Heart left ventricle (tissue), 16 donors: ENCODE measurements at regions not wholly inside any gene's neighbourhood (a gene's known extent, or its start where the extent isn't known, plus 50 kb on each side); places are given as distances from the start of the nearest gene placed in this dataset.

Source experiments
- ATAC-seq, 4 donors: fragments of 200-7000 bp; cut with Tn5 transposase; one replicate each; pipeline ENCODE4 v1.9.1; 2020 to 2022; ENCODE audit warnings: moderate library complexity in 4 of 4, mild to moderate bottlenecking in 3 of 4, moderate number of reproducible peaks in 1 of 4
- DNase-seq, 5 donors: peaks; one replicate each; pipeline ENCODE4 v3.0.0-alpha.2; 2020
- H3K27ac ChIP-seq, 12 donors: fragments of 200-600 bp; sonication (generic) in 4 of 12; one replicate each; pipeline versions ENCODE4 v1.5.0 to v1.8.0; 2016 to 2022; ENCODE audit warnings: mild to moderate bottlenecking in 2 of 12
- H3K27me3 ChIP-seq, 9 donors: fragments of 200-600 bp; sonication (generic) in 2 of 9; one replicate each; pipeline versions ENCODE4 v1.5.1 to v1.8.0; 2016 to 2022; ENCODE audit warnings: mild to moderate bottlenecking in 3 of 9
- H3K36me3 ChIP-seq, 9 donors: fragments of 200-600 bp; sonication (generic) in 2 of 9; one replicate each; pipeline versions ENCODE4 v1.5.0 to v1.8.0; 2018 to 2022; ENCODE audit warnings: mild to moderate bottlenecking in 2 of 9
- H3K4me1 ChIP-seq, 12 donors: fragments of 200-600 bp; sonication (generic) in 4 of 12; one replicate each; pipeline versions ENCODE4 v1.5.0 to v1.8.0; 2016 to 2022; ENCODE audit warnings: mild to moderate bottlenecking in 3 of 12
- H3K4me3 ChIP-seq, 12 donors: fragments of 200-600 bp; sonication (generic) in 4 of 12; one replicate each; pipeline versions ENCODE4 v1.5.0 to v1.8.0; 2017 to 2022; ENCODE audit warnings: mild to moderate bottlenecking in 9 of 12, moderate library complexity in 4 of 12
- H3K9me3 ChIP-seq, 12 donors: fragments of 200-600 bp; sonication (generic) in 4 of 12; one replicate each; pipeline versions ENCODE4 v1.5.0 to v1.8.0; 2016 to 2022; ENCODE audit warnings: mild to moderate bottlenecking in 1 of 12
- CTCF ChIP-seq, 12 donors: fragments of 200-600 bp; sonication (generic) in 4 of 12; IDR thresholded peaks; one replicate each; pipeline versions ENCODE4 v1.5.0 to v1.8.0; 2018 to 2022; ENCODE audit warnings: antibody characterized with exemption in 12 of 12, mild to moderate bottlenecking in 5 of 12
- POLR2A ChIP-seq, 2 donors: fragments of 450-650 bp; IDR thresholded peaks; one replicate each; pipeline ENCODE4 v1.6.1; 2017; ENCODE audit warnings: antibody characterized with exemption in 2 of 2, mild to moderate bottlenecking in 2 of 2, moderate library complexity in 2 of 2
- WGBS, 4 donors: extraction: QIAGEN DNeasy Blood & Tissue Kit in 2 of 4; methylation state at CpG; one replicate each; pipeline versions ENCODE4 v1.1.5 to v1.1.7; 2013 to 2018; 5-methylcytosine and 5-hydroxymethylcytosine counted together
- intact Hi-C, 10 donors: fragments of 100-400 bp; cut with DNase I; formaldehyde crosslinking; loops; one replicate each; pipeline versions ENCODE4 v1.11.1 to v1.14.2; 2022
- donor health status: ischemic (EF 13 %, LVEDD 7.1; RV severe dilation, severe dysfunction).
- donor health status: healthy with polysubstance abuse.
- donor health status: DM: no; HTN: yes; CAD: no.
- donor health status: DM: no; HTN: no; CAD: no.
- donor health status: ischemic (EF 25% LVEDD 6.9; RV normal size, moderate dysfunction).
- donor health status: ischemic (EF 25% LVEDD 5.7; RV mildly dilated, moderate dysfunction).
- donor health status: healthy.
- donor health status: DM: yes; HTN: yes; CAD: no.
- donor health status: ischemic (EF 35%, LVEDD 5.7; RV mildly dilated, moderate dysfunction).
- donor health status: nonischemic (EF 11% LVEDD 7.7; RV severe dilation, severe dysfunction).
- donor health status: DM: yes; HTN: yes; CAD: no.
- donor health status: PGD.
- donor health status: ischemic (EF 29% LVEDD 5.4; RV normal size, mild dysfunction).
- donor health status: nonischemic (EF 23%, LVEDD 6.1; RV moderate dilation, normal function).

DNA sequence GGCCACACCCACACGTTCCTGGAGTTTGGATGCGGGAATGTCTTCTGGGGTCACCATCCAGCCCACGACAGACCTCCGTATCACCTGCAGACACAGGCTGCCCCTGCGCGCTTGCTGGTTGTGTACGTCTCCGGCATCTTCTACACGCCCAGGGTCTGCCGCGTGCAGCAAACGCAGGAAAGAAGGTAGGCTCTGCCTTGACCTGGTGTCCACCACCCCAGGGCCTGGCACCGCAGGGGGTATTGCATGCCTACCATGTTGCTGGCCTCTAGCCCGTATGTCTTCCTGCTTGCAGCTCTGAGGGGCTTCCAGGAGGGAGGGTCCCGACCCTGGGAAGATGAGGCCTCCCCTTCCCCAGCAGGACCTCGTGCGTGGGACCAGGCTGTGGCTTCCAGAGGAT lies 298.8 kb upstream of the IRX4 start:
- no peak overlapping the region for H3K27ac ChIP-seq
- no peak overlapping the region for H3K4me3 ChIP-seq
- H3K36me3 ChIP-seq = no peaks in the 10 kb centered on the region
- H3K4me1 ChIP-seq = no peaks in the 10 kb centered on the region
- H3K9me3 ChIP-seq = no peaks in the 10 kb centered on the region
- no peak for TF ChIP-seq CTCF (IDR thresholded peaks at IDR 0.05)
- TF ChIP-seq POLR2A (IDR thresholded peaks at IDR 0.05) = no peak
- no peak for DNase-seq
- H3K27me3 ChIP-seq = peaks cover 0 to 5% (median 0%) of the 10 kb centered on the region in 9 donors
- intact Hi-C loops = no loop called here
- no peak for ATAC-seq
- 88 to 91% (median 90%) methylated on average over 15 to 17 of the region's 17 CpGs for WGBS, 4 donors

DNA sequence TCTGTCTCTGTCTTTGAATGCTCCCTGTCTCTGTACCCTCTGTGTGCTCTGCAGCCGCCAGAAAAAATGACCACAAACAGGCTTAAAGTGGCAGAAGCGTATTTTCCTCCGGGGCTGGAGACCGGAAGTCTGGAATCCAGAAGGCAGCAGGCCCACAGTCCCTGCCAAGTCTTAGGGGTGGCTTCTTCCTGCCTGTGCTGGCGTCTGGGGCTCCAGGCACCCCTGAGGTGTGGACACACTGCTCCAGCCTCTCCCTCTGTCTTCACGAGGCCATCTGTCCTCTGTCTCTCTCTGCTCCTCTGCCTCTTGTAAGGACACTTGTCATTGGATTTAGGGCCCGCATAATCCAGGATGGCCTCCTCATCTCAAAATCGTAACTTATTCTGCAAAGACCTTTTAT lies 298.4 kb upstream of the IRX4 start:
- H3K4me1 ChIP-seq = no peaks in the 10 kb centered on the region
- H3K36me3 ChIP-seq = no peaks in the 10 kb centered on the region
- no peaks in the 10 kb centered on the region for H3K9me3 ChIP-seq
- peaks cover 0 to 5% (median 0%) of the 10 kb centered on the region in 9 donors for H3K27me3 ChIP-seq
- ATAC-seq (peak in 1 of 4 donors; percentile 18), DNase-seq (no peak)
- no peak overlapping the region for H3K4me3 ChIP-seq
- 39 to 54% (median 44%) methylated on average over 8 of the region's 8 CpGs for WGBS, 4 donors
- intact Hi-C loops = no loop called here
- TF ChIP-seq CTCF (IDR thresholded peaks at IDR 0.05) (no peak), POLR2A (IDR thresholded peaks at IDR 0.05) (no peak)
- no peak overlapping the region for H3K27ac ChIP-seq

DNA sequence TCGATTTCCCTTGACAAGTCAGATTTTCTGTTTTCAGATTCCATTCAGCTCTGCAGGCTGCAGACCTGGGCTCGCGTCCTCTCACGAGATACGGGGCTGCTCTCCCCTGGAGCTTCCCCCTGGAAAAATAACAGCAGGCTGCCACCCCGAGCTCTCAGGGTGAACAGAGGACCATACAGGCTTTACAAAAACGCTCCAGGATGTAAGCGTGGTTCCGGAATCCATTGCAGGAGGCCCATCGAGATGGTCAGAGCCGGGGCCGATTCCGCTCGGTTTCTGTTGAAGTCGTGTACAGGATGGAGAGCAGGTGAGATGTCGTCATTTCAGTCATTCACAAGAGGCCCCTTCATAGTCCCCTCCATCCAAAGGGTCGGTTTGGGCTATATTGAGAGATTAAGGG lies 297.7 kb upstream of the IRX4 start:
- no peaks in the 10 kb centered on the region for H3K4me1 ChIP-seq
- peaks cover 0 to 1% (median 0%) of the 10 kb centered on the region in 9 donors for H3K27me3 ChIP-seq
- no peaks in the 10 kb centered on the region for H3K36me3 ChIP-seq
- no peak for DNase-seq
- H3K9me3 ChIP-seq = no peaks in the 10 kb centered on the region
- intact Hi-C loops = no loop called here
- no peak overlapping the region for H3K4me3 ChIP-seq
- WGBS, 4 donors = 89 to 92% (median 90%) methylated on average over 17 of the region's 17 CpGs
- H3K27ac ChIP-seq = no peak overlapping the region
- no peak for TF ChIP-seq CTCF (IDR thresholded peaks at IDR 0.05)
- TF ChIP-seq POLR2A (IDR thresholded peaks at IDR 0.05) = no peak
- no peak for ATAC-seq

GRCh38 chr5:2179861-2180260 lies 297.1 kb upstream of the IRX4 start:
- 87 to 98% (median 90%) methylated on average over 6 to 23 of the region's 23 CpGs for WGBS, 4 donors
- Histone ChIP-seq H3K9me3 (no peaks in the 10 kb centered on the region), H3K27ac (no peak overlapping the region), H3K4me3 (no peak overlapping the region), H3K27me3 (no peaks in the 10 kb centered on the region), H3K36me3 (no peaks in the 10 kb centered on the region), H3K4me1 (no peaks in the 10 kb centered on the region)
- intact Hi-C loops = no loop called here
- TF ChIP-seq CTCF (IDR thresholded peaks at IDR 0.05) (no peak), POLR2A (IDR thresholded peaks at IDR 0.05) (no peak)
- DNase-seq = no peak
- no peak for ATAC-seq
